Cardiac muscle cell (in vitro differentiated cells and primary cell): ENCODE measurements at regions not wholly inside any gene's neighbourhood (a gene's known extent, or its start where the extent isn't known, plus 50 kb on each side); places are given as distances from the start of the nearest gene placed in this dataset.

Source experiments
- DNase-seq, 2 donors: peaks; one replicate each; pipeline versions ENCODE4 v3.0.0 to v3.0.0-alpha.2; 2010 to 2017; ENCODE audit warnings: low read depth in 1 of 2, low spot score in 1 of 2
- H3K27ac ChIP-seq: fragments of 200-600 bp; sonication (generic); 2 replicates; pipeline ENCODE4 v1.5.1; 2016
- H3K27me3 ChIP-seq: fragments of 200-600 bp; sonication (generic); 2 replicates; pipeline ENCODE4 v1.6.0; 2016; ENCODE audit warnings: control low read depth
- H3K36me3 ChIP-seq: fragments of 200-600 bp; sonication (generic); 2 replicates; pipeline ENCODE4 v1.5.1; 2016; ENCODE audit warnings: control low read depth
- H3K4me1 ChIP-seq: fragments of 200-600 bp; sonication (generic); 2 replicates; pipeline ENCODE4 v1.8.1; 2017; ENCODE audit warnings: low read depth, mild to moderate bottlenecking, mixed run types
- H3K4me3 ChIP-seq: fragments of 200-600 bp; sonication (generic); 2 replicates; pipeline ENCODE4 v1.5.1; 2016; ENCODE audit warnings: mild to moderate bottlenecking
- H3K9me3 ChIP-seq: fragments of 200-600 bp; sonication (generic); 2 replicates; pipeline ENCODE4 v1.5.1; 2017; ENCODE audit warnings: low read depth, mild to moderate bottlenecking, control low read depth
- CTCF ChIP-seq: IDR thresholded peaks from 2 replicates; pipeline ENCODE4 v1.5.1; 2012; ENCODE audit warnings: low read depth, mild to moderate bottlenecking, low read length

GRCh38 chr1:198883184-198883583 is 244.3 kb downstream of the PTPRC start:
- Histone ChIP-seq H3K27ac (no peak overlapping the region), H3K4me1 (no peaks in the 10 kb centered on the region)

DNA sequence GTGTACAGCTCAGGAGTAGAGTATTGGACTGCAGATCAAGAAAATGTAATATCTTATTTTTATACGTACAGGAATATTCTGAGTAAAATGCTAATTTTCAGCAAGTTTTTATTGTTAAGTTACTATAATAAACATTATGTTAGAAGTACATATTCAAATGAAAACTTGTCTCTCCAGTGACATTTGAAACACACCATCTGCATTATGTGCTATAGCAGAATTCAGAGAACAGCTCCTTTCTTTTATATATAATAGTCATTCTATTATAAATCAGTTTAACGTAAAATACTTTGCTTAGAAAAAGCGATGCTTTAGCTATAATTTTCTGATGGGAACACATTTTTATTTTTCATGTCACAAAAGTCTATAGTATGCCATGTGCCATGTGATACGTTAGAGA is 249.0 kb downstream of the PTPRC start:
- Histone ChIP-seq H3K9me3 (no peaks in the 10 kb centered on the region), H3K27me3 (no peaks in the 10 kb centered on the region), H3K4me1 (no peaks in the 10 kb centered on the region), H3K36me3 (no peaks in the 10 kb centered on the region), H3K27ac (no peak overlapping the region), H3K4me3 (no peak overlapping the region)
- TF ChIP-seq CTCF: no peak
- no peak for DNase-seq

More at GRCh38 chr1:198883184-198883583, 244.3 kb downstream of the PTPRC start:
- no peak for DNase-seq
- Histone ChIP-seq H3K9me3 (no peaks in the 10 kb centered on the region), H3K4me3 (no peak overlapping the region), H3K36me3 (no peaks in the 10 kb centered on the region), H3K27me3 (no peaks in the 10 kb centered on the region)
- no peak for TF ChIP-seq CTCF

GRCh38 chr1:198888379-198888943 is 249.6 kb downstream of the PTPRC start:
- no peak for TF ChIP-seq CTCF
- Histone ChIP-seq H3K4me1 (no peaks in the 10 kb centered on the region), H3K36me3 (no peaks in the 10 kb centered on the region), H3K27me3 (no peaks in the 10 kb centered on the region), H3K27ac (no peak overlapping the region), H3K9me3 (no peaks in the 10 kb centered on the region), H3K4me3 (no peak overlapping the region)
- DNase-seq: no peak

DNA sequence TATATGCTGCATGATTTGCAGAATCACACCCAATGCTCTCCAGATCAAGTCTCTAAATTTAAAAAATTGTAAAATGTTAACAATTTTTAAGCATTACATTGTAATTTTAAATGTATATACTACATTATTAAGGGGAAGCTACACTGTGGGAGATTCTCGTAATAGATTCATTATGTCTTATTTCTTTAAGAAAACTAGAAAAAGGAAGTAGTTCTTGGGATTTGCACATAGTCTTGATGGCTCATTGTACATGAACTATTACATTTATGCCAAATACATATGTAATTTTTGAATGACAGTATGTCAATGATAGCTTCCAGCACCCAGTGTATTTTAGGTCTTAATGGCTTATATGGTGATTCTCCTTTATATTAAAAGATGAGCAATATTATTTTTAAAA is 250.3 kb downstream of the PTPRC start:
- no peak for DNase-seq
- H3K27me3 ChIP-seq: no peaks in the 10 kb centered on the region
- TF ChIP-seq CTCF: no peak
- H3K36me3 ChIP-seq: no peaks in the 10 kb centered on the region
- no peaks in the 10 kb centered on the region for H3K4me1 ChIP-seq
- H3K27ac ChIP-seq: no peak overlapping the region
- H3K4me3 ChIP-seq: no peak overlapping the region
- no peaks in the 10 kb centered on the region for H3K9me3 ChIP-seq

DNA sequence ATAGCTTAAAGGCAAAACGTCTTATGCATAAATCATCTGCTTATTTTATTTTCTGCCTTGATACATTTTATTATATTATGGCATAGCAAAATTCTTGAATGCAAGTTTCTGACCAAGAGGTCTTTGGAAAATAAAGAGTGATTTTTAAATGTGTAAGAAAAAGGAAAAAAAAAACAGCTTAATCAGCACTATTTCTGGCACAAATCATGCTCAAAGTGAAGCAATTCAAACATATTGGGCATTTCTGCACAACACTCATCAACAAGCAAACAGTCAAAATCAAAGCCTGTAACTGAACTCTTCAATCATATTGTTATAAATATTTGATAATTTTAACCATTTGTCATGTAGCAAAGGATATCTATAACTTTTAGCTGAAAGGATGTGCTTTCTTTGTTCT is 250.9 kb downstream of the PTPRC start:
- Histone ChIP-seq H3K36me3 (no peaks in the 10 kb centered on the region), H3K4me1 (no peaks in the 10 kb centered on the region), H3K27ac (no peak overlapping the region), H3K4me3 (no peak overlapping the region), H3K9me3 (no peaks in the 10 kb centered on the region), H3K27me3 (no peaks in the 10 kb centered on the region)
- TF ChIP-seq CTCF: no peak
- no peak for DNase-seq
